Endothelial cell of umbilical vein (primary cell): ENCODE measurements at regions not wholly inside any gene's neighbourhood (a gene's known extent, or its start where the extent isn't known, plus 50 kb on each side); places are given as distances from the start of the nearest gene placed in this dataset.

ENCODE experiments used
- BruUV-seq: library from RNA; stranded (reverse); fragments of 400-500 nt; replicated peaks from 2 replicates; lab custom pipeline; 2021; lab: Mats Ljungman, UMichigan
- CTCF ChIA-PET: fragments of 300-600, 350-600 bp; sonication (Branson Sonifier 250); formaldehyde crosslinking; loops from one replicate; lab custom pipeline; 2021; ENCODE audit warnings: antibody characterized with exemption, inconsistent platforms; lab: Charles Lee
- POLR2A ChIA-PET: fragments of 300-600, 350-600 bp; sonication (Branson Sonifier 250); formaldehyde crosslinking; loops from one replicate; lab custom pipeline; 2021; ENCODE audit warnings: antibody characterized with exemption, inconsistent platforms; lab: Charles Lee
- DNase-seq: peaks from one replicate; pipeline ENCODE4 v3.0.0-alpha.2; 2011; ENCODE audit warnings: low read depth, low spot score
- FAIRE-seq: peaks from 2 replicates; lab custom pipeline; 2011; peaks lifted over from hg19 to GRCh38; lab: Jason Lieb, UNC
- H2AFZ ChIP-seq: 2 replicates; pipeline ENCODE4 v1.6.0; 2012; ENCODE audit warnings: low read depth, low read length, control low read depth, inconsistent platforms
- H3K27ac ChIP-seq: 2 replicates; pipeline ENCODE4 v1.5.1; 2011; ENCODE audit warnings: low read depth, mild to moderate bottlenecking, control low read depth, low read length, moderate library complexity; ENCODE audit not compliant: insufficient read depth
- H3K27me3 ChIP-seq, 2 experiments: 2 replicates each; pipeline versions ENCODE4 v1.6.0 to v1.6.1; 2011; ENCODE audit warnings: low read length in 2 of 2, mixed read lengths in 1 of 2; ENCODE audit not compliant: control insufficient read depth in 2 of 2, insufficient read depth in 2 of 2
- H3K36me3 ChIP-seq, 2 experiments: 2 replicates in 1 of 2; 3 replicates in 1 of 2; pipeline ENCODE4 v1.5.1; 2011; ENCODE audit warnings: low read length in 2 of 2, mild to moderate bottlenecking in 1 of 2, moderate library complexity in 1 of 2; ENCODE audit not compliant: control insufficient read depth in 2 of 2, insufficient read depth in 2 of 2; ENCODE audit errors: extremely low read depth in 1 of 2
- H3K4me1 ChIP-seq: 3 replicates; pipeline ENCODE4 v1.5.1; 2011; ENCODE audit warnings: mild to moderate bottlenecking, low read length; ENCODE audit not compliant: control insufficient read depth, insufficient read depth; ENCODE audit errors: extremely low read depth
- H3K4me2 ChIP-seq: 2 replicates; pipeline ENCODE4 v1.6.1; 2011; ENCODE audit warnings: low read length, control low read depth, mixed read lengths; ENCODE audit not compliant: insufficient read depth
- H3K4me3 ChIP-seq, 3 experiments: fragments of 200-600 bp in 1 of 3; sonication (generic), shearing (Covaris generic) in 1 of 3; replicated peaks in 1 of 3; 2 replicates each; pipeline ENCODE4 v1.5.1; 2011 to 2016; ENCODE audit warnings: control low read depth in 3 of 3, low read length in 3 of 3, mild to moderate bottlenecking in 2 of 3, inconsistent platforms in 1 of 3, low read depth in 1 of 3, moderate library complexity in 1 of 3; ENCODE audit not compliant: insufficient read depth in 1 of 3
- H3K79me2 ChIP-seq: 2 replicates; pipeline ENCODE4 v1.6.0; 2012; ENCODE audit warnings: low read length, inconsistent platforms; ENCODE audit not compliant: control insufficient read depth, insufficient read depth
- H3K9ac ChIP-seq: replicated peaks from 2 replicates; pipeline ENCODE3; 2011; ENCODE audit warnings: low read length, control low read depth; ENCODE audit not compliant: insufficient read depth; ENCODE audit errors: extremely low read depth
- H3K9me1 ChIP-seq: replicated peaks from 3 replicates; pipeline ENCODE4 v1.6.0; 2011; ENCODE audit warnings: mild to moderate bottlenecking, low read length; ENCODE audit not compliant: control insufficient read depth, insufficient read depth; ENCODE audit errors: extremely low read depth
- H3K9me3 ChIP-seq: replicated peaks from 2 replicates; pipeline ENCODE4 v1.5.1; 2012; ENCODE audit warnings: low read length, inconsistent platforms; ENCODE audit not compliant: control insufficient read depth, insufficient read depth
- H4K20me1 ChIP-seq: replicated peaks from 2 replicates; pipeline ENCODE3; 2011; ENCODE audit warnings: mild to moderate bottlenecking, low read length; ENCODE audit not compliant: control insufficient read depth, insufficient read depth; ENCODE audit errors: extremely low read depth
- CTCF ChIP-seq, 2 donors: IDR thresholded peaks; 1 replicate in 1 of 2; 2 replicates in 1 of 2; pipeline ENCODE4 v1.5.1; 2011; ENCODE audit warnings: low read length in 2 of 2, mild to moderate bottlenecking in 2 of 2, moderate library complexity in 2 of 2, control low read depth in 1 of 2, inconsistent platforms in 1 of 2, low read depth in 1 of 2; ENCODE audit not compliant: insufficient read depth in 1 of 2; ENCODE audit errors: extremely low read depth in 1 of 2
- EZH2 ChIP-seq: IDR thresholded peaks from 2 replicates; pipeline ENCODE4 v1.6.1; 2012; ENCODE audit warnings: borderline replicate concordance, low read depth, mild to moderate bottlenecking, moderate library complexity, low read length, inconsistent platforms; ENCODE audit not compliant: severe bottlenecking
- FOS ChIP-seq: IDR thresholded peaks from 2 replicates; pipeline ENCODE4 v1.6.1; 2011; ENCODE audit warnings: mild to moderate bottlenecking, low read length, moderate library complexity, borderline replicate concordance; ENCODE audit not compliant: insufficient read depth
- GATA2 ChIP-seq: IDR thresholded peaks from 2 replicates; pipeline ENCODE4 v1.7.0; 2011; ENCODE audit warnings: low read depth, mild to moderate bottlenecking, moderate library complexity, mixed read lengths, low read length; ENCODE audit not compliant: insufficient read length, insufficient read depth
- JUN ChIP-seq: IDR thresholded peaks from 2 replicates; pipeline ENCODE4 v1.6.1; 2011; ENCODE audit warnings: borderline replicate concordance, low read depth; ENCODE audit not compliant: insufficient read length, insufficient read depth
- MAX ChIP-seq: IDR thresholded peaks from 2 replicates; pipeline ENCODE4 v1.6.1; 2011; ENCODE audit not compliant: insufficient read depth, insufficient read length
- MYC ChIP-seq: IDR thresholded peaks from one replicate; pipeline ENCODE4 v1.6.1; 2011; ENCODE audit warnings: mild to moderate bottlenecking, low read depth, low read length
- POLR2A ChIP-seq: IDR thresholded peaks from 2 replicates; pipeline ENCODE4 v1.6.1; 2012; ENCODE audit warnings: low read depth, mild to moderate bottlenecking, control low read depth, low read length
- POLR2AphosphoS5 ChIP-seq: IDR thresholded peaks from 2 replicates; pipeline ENCODE4 v1.6.1; 2012; ENCODE audit warnings: low read depth, mild to moderate bottlenecking, control low read depth, low read length, moderate library complexity; ENCODE audit not compliant: insufficient read depth
- dilution Hi-C: fragments of 300-500 bp; cut with MboI; formaldehyde crosslinking; loops from one replicate; pipeline ENCODE4 v1.15.0; 2019; ENCODE audit warnings: low sequenced_read_pairs; ENCODE audit not compliant: extremely low pct_ligation_motif_present
- intact Hi-C: fragments of 100-400 bp; cut with micrococcal nuclease; formaldehyde crosslinking; loops from one replicate; pipeline ENCODE4 v1.10.0; 2022

- Histone ChIP-seq H3K4me1 (no peaks in the 10 kb centered on the region), H3K36me3 (no peaks in the 10 kb centered on the region), H4K20me1 (no peaks in the 10 kb centered on the region), H3K9me3 (no peaks in the 10 kb centered on the region), H3K9me1 (no peaks in the 10 kb centered on the region), H3K9ac (no peak overlapping the region), H3K4me3 (no peak overlapping the region), H3K27me3 (no peaks in the 10 kb centered on the region), H3K4me2 (no peak overlapping the region), H3K27ac (no peak overlapping the region), H3K79me2 (no peaks in the 10 kb centered on the region), H2AFZ (no peak overlapping the region)
- no peak for FAIRE-seq
- ChIA-PET POLR2A (no interaction called here), CTCF (no interaction called here)
- dilution Hi-C loops (no loop called here), intact Hi-C loops (no loop called here)
- TF ChIP-seq JUN (no peak), FOS (no peak), CTCF (IDR thresholded peaks at IDR 0.05; ENCODE audit: extremely low read depth in 1 of 2, insufficient read depth in 1 of 2, low read depth in 1 of 2, low read length in 2 of 2) (no peak), MYC (no peak), EZH2 (no peak), MAX (no peak), POLR2A (no peak), GATA2 (no peak), POLR2AphosphoS5 (no peak)
- no peak for DNase-seq
- BruUV-seq = no TSS peak
These were observed 245.2 kb downstream of the IL20RB start for GRCh38 chr3:137202941-137203340.
